Activated CD4-positive, CD25-positive, alpha-beta regulatory T cell treated with anti-CD3 and anti-CD28 coated beads, Interleukin-2, amount 50 U/mL, for 24 hours (primary cell): ENCODE measurements at regions not wholly inside any gene's neighbourhood (a gene's known extent, or its start where the extent isn't known, plus 50 kb on each side); places are given as distances from the start of the nearest gene placed in this dataset.
"Not testable (repeated sequence)": the region's sequence is repeated elsewhere in the genome, so short reads cannot be mapped to it uniquely, and the experiment has no call there.

Experiments
- ATAC-seq, 2 donors: fragments of 150-1000 bp; cut with Tn5 transposase; one replicate each; pipeline ENCODE4 v1.10.0; 2021; ENCODE audit warnings: mild to moderate bottlenecking in 1 of 2, moderate library complexity in 1 of 2

DNA sequence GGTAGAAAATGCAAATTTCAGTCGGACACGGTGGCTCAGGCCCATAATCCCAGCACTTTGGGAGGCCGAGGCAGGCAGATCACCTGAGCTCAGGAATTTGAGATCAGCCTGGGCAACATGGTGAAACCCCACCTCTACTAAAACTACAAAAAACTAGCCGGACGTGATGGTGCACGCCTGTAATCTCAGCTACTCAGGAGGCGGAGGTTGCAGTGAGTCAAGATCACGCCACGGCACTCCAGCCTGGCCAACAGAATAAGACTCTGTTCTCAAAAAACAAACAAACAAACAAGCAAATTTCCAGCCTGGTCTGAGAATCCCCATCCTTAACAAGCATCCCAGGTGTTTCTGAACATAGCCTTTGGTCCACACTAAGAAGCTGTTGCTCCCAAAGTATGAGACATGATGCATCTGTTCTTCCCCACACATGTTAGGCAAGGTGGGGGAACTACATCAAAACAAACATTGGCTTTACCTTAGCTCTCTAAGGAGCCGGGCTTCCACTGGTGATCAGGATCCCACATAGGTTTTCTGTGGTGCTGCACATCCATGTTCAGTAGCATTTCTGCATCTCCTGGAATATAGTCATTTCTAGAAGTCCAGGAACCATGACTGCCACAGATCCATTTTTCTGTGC, 92.5 kb upstream of the DMRT1 start:
- no peak for ATAC-seq

DNA sequence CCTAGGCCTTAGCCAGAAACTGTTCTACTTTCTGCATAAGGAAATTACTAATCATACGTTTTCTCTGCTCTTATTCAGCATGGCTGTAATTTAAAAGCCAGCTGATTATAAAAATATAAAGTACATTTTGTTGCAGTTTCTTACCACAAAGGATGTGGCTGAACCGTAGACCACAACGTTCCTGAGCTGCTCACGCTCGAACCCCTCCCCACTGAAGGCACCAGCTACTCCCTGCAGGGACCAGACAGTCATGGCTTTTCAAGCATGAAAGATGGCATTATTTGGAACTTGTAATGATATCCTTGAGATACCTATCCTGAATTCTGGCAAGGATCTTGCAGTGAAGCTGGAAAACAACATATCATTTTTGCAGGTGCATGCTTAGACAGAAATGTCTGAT, 91.8 kb upstream of the DMRT1 start:
- ATAC-seq, result peak in 1 of 2 donors; percentile 38

DNA sequence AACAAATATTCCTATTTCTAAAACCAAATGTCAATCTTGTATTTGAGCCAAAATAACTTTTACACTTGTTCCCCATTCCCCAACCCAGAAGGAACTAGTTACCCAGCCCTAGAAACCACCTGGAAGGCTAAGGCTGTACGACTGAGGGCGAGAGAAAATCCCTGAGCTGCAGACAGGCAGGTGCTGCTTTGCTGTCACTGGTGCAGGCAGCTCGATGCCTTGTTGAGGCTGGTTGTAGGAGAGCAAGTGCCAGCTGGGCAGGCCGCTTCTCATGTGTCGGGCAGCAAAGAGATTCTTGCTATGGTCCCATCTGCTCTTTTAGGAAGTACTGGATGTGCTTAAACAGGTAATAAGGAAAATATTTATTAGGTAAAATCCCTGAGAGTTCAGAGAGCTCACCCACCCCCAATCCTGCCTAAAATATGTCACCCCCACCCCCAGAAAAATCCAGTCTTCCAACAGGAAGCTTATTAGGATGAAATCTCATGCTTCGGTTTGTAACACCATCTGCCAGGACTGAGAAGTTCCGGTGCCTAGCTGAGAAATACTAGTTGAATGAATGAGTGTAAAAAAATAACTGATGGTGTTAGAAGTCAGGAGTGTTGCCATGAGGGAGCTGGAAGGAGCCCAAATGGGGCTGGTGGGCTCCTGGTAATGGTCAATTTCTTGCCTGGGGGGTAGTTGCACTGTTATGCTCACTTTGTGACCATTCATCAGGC, 91.1 kb upstream of the DMRT1 start:
- ATAC-seq, result no peak

DNA sequence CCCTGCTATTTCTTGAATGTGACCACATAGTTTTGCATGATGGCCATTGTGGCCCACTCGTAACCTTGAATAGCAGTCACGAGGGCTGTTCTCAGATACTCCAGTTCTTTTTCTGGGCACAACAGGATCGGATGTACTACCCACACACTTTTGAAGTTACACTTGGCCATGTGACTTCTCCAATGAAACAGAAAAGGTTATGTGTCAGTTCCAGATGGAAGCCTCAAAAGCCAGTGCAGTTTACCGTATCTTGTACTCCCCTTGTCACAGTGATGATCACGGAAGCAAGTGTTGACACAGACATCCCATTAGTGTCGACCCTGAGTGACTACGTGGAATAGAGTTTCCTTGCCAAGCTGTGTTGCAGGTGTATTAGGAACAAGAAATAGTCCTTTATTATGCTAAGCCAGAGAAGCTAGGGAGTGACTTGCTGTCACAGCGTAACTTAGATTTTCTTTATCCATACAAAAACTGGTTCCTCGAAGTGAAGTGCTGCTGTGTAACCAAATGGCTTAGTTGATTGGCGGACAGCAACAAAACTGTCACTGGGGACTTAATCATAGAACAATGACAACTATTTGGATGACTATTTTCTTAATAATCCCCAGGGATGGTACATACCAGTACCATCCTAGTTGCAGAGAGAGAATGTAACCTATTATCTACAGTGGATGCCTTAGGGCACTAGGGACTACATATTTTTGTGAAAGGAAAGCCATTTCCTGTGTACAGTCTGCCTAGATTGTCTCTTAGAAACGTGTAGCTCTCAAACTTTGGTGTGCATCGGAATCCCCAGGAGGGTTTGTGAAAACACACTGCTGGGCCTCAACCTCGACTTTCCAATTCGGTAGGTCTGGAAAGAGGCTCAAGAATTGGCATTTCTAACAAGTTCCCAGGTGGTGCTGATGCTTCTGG, 90.1 kb upstream of the DMRT1 start:
- peak in 1 of 2 donors; percentile 37 for ATAC-seq

DNA sequence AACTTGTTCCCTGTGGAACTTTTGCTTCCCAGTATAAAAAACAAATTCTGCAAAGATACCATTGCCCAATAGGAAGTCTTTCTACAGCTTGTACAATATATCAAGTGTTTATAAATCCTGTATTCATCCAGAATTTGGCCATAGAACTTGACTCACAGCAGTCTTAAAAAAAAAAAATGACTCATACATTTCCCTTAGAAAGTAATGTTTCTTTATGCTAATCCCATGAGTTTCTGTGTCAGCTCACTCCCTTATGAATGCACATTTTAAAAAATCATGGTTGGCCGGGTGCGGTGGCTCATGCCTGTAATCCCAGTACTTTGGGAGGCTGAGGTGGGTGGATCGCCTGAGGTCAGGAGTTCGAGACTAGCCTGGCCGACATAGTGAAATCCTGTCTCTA, 89.3 kb upstream of the DMRT1 start:
- ATAC-seq, result no peak

DNA sequence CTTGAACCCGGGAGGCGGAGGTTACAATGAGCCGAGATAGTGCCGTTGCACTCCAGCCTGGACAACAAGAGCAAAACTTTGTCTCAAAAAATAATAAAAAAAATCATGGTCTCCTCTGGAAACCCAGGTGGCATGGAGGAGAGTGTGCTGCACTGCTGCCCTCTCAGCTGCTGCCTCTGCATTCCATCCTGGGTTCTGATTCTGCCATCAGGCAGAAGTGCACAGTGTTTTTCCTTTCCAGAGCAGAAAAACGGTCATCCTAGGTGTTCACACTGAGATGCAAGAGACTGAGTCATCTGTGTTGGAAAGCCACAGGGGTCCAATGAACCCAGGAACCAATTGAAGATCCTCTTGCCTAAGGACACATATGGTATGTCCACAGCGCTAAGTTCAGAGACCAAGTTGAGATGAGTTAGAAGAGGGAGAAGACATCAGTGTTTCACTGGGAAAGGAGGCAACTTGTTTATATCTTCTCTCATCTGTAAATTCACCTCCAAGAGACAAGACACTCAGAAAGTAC, 88.8 kb upstream of the DMRT1 start:
- no peak for ATAC-seq

DNA sequence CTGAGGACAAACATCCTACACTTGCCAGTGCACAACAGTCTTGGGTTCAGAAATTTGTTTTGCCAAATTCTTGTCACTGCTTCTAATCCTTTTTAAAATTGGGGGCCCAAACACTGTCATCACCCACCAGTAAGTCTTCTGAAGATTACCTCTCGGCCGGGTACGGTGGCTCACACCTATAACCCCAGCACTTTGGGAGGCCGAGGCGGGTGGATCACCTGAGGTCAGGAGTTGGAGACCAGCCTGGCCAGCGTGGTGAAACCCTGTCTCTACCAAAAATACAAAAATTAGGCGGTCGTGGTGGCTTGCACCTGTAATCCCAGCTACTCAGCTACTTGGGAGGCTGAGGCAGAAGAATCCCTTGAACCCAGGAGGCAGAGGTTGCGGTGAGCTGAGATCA, 87.8 kb upstream of the DMRT1 start:
- not testable (repeated sequence) for ATAC-seq

DNA sequence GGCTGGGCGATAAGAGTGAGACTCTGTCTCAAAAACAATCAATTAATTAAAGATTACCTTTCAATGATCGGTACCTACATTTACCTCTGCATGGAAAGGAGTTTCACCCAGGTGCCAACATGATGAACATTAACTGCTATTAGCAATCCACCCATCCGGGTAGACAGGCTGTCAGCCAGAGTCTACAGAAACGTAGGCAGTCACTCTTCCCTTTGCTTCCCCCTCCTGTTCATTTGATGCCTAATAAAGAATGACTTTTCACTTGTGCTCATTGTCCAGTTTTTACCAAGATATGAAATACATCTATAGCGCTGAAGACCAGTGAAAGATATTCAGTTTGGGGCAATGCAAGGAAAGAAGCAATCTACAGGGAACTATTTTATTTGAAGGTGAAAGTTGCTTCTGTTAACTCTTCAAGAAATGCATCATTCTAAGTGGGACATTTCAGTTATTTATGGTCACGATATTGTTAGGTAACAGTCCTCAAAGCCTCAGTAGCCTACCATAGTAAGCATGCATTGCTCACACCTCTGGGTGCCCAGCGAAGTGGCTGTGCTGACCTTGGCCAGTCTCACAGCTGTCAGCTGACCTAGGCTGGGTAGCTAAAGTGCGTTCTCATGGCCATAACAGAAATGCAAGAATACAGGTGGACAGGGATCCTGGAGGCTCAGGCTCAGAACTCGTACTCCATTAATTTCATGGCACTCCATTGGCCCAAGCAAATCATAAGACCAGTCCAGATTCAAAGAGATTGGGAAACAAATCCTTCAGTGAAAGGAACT, 87.2 kb upstream of the DMRT1 start:
- no peak for ATAC-seq

DNA sequence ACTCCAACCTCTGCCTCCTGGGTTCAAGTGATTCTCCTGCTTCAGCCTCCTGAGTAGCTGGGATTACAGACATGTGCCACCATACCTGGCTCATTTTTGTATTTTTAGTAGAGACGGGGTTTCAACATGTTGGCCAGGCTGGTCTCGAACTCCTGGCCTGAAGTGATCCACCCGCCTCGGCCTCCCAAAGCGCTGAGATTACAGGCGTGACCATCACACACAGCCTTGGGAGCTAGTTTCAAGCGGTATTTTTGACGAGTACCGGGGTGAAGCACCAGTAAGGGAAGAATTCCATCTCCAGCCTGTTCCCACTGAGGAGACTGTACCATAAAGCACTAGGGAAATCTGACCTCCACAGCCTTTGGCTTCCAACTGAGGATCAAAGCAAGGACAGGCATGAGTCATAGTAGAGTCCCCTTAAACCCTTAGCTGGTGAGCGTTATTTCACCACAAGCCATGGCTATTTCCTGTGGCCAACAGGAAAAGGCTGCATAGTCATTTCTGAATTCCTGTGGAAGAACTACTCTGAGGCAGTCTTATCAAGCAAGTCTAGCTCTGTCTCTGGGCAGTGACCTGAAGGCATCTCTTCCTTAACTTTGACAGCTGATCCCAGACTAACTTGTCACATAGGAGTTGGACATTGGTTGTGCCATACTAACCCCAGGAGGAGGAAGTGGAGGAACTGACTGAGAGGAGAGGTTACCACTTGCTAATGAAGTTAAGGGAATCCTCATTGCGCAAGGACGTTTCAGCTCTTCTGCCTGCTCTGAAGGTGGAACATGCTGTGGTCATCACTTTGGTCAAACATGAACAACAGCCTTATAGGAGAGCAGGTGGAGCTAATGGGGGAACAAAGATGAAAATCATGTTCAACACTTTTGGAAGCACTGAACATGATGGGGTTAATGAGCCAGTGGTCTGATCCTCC, 85.8 kb upstream of the DMRT1 start:
- peak in 1 of 2 donors; percentile 13 for ATAC-seq

DNA sequence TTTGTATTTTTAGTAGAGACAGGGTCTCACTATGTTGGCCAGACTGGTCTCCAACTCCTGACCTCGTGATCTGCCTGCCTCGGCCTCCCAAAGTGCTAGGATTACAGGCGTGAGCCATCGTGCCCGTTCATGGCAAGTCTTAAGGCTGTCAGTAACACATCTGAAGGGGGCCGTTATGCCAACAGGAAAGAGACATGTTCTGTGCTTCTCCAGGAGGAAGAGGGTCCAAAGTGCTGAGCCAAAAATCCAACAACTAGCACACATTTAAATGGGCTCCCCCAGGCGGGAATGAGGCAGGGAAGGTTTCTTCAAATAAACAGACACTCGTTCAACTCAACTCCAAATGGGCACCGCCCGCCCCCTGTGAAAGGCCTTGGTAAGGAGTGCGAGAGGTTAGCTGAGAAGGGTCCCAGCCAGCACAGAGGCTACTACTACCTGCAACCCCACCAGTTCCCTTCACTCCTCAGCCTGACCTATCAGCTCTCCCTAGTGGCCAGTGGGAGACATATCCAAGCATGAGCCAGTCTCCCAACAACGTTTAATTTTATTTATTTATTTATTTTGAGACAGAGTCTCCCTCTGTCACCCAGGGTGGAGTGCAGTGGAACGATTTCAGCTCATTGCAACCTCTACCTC, 84.1 kb upstream of the DMRT1 start:
- no peak for ATAC-seq

DNA sequence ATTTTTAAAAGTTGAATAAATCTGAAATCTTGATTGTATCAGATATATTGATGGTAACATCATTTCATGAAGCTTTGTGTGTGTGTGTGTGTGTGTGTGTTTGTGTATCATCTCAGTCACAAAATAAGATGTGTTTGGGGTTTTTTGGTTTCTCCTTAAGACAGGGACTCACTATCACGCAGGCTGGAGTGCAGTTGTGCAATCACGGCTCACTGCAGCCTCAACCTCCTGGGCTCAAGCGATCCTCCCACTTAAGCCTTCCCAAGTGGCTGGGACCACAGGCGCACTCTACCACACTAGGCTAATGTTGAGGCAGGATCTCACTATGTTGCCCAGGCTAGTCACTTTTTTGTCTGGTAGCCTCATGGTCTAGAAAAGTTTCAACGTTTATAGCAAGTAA, 83.4 kb upstream of the DMRT1 start:
- ATAC-seq, result no peak

DNA sequence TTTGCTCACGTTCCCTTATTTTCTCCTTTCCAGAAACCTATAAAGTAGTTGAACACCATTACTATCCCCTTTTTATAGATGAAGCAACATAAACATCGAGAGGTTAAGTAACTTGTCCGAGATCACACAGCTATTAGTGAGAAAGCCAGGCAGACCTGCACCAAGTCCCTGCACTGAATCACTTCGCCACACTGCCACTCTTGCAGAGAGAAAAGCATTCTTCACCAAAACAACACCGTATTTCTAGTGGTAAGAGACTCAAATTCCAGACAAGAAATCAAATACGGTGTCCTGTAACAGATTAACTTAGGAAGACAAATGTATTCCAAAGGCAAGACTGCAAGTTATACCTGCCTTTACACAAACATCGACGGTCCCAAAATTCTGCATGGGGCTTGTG, 82.0 kb upstream of the DMRT1 start:
- no peak for ATAC-seq

DNA sequence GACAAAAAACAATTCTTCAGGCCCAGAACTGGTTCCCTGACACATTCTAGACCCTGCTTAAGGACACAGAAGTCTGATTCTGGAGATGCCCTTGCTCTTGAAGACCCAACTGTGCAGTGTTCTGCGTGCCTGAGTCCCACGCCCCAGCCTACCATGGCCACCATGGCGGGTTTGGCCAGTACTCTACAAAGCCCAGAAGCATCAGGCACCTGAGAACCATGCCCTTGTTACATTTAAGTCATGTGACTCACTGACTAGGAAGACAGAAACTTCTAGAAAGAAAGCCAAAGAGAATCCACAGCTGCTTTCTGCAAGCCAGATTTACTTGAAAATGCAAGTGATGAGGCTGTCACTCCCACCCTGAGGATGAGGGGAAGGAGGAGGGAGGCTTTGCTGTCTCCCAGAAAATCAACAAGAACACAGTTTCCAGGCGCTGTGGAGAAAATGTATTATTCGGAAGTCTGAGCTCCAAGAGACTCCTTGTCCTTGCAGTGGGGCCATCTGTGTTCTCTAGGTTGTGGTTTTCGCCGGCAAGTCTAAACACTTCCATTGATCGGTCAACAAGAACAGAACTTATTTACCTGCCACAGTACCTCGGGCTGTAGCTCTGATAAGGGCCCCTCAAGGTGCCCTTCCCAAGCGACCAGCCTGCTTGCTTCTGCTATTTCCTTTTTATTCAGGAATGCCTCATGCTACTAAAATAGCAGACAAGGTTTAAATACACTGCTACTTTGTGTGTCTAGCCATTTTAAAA, 81.3 kb upstream of the DMRT1 start:
- no peak for ATAC-seq

DNA sequence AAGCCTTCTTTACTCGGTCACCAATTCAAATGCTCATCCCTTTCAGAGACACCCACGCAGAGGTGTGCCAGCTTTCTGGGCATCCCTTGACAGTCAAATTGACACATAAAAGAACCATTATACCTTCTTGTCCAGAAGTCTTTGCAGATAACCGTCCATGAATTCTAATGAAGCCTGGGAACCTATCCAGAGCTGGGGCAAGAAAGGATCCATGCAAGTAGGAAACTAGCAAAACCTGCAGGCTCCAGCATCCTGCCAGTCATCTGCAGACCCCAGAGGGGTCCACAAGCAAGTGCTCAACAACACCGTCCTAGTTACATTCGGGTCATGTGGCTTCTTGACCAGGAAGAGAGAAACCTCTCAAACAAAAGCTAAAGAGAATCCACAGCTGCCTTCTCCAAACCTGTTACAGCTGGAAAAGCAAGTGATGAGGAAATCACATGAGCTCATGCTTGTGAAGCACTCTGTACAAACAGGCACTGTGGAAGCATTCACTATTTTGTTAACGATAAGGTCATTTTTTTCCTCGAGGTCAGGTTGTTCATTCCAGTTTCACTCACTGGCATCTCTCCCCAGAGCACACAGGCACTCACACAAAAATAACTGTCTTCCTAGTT, 80.2 kb upstream of the DMRT1 start:
- ATAC-seq, result no peak

DNA sequence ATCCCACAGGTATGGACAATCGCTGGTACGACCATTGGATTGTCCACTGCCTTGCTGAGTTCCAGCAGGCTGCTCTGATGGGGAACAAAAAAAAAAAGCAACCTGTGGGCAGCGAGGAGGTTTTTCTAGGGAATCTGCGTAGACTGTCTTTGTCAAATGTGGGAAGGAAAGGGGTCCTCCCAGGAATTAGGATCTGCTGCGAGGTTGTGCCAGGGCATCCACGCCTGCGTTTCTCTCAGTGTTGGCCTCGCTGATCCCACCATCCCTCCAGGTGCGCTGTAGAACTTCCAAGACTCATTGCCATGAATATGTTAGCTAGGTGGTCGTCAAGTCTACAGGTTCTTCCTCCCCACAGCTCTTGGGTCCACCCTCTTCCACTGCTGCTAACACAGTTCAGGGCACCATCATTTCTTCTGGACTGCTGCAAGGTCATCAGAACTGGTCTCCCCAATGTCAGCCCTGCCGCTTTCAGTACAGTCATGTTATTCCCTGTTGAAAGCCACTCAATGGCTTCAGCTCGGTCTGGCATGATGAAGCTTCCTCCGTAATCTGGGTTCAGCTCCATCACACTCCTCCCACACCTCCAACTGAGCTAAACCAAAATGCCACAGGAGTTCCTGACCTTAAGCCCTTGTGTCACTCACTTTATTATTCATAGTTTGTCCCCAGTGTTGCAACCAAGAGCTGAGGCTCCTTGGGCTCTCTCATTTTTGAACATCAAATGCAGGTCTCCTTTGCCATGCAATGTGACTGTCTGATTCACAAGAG, 79.5 kb upstream of the DMRT1 start:
- ATAC-seq, result no peak

DNA sequence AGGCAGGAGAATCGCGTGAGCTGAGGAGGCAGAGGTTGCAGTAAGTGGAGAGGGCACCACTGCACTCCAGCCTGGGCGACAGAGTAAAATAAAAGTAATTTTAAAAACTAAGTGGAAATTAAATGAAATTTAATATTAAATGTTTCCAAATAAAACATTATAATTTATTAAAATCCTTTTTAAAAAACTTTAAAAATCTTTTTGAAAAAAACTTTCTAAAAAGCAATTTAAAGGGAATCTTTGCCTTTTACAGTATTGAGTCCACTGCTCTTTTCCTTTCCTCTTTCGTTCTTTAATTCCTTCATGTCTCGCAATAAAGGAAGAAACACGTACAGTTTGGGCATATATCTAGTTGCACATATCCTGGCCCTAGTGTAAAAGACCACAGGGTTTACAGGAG, 77.8 kb upstream of the DMRT1 start:
- no peak for ATAC-seq

DNA sequence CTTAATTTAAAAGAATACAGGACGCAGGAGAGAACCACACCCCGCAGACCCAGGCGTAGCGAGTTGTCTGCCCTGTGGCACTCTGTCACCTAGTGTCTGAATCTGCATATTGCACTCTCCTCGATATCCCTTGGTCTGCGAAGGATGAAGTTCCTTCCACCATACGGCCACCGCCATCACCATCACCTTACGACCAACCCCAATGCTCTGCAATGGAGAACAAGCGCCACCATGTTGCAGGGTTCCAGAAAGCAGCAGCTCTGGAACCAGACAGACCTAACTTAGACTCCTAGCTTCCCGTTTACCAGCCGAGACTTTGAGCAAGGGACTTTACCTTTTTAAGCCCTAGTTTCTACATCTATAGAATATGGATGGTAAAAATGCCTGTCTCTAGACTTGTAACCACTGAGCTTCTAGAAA, 77.4 kb upstream of the DMRT1 start:
- peak; percentile 28 to 73 for ATAC-seq

DNA sequence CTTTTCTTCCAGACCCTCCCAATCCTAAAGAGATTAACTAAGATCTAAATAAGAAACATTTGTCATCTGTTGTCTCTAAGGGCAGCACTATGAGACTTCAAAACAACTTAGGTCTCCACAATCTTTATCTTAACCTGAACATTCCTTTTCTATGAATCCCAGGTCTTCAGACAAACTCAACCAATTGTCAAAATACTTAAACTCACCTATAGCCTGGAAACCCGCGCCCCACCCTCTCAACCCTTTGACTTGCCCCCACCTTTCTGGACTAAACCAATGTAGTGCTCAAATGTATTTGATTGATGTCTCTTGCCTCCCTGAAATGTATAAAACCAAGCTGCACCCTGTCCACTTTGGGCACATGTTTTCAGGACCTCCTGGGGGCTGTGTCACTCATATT, 76.5 kb upstream of the DMRT1 start:
- ATAC-seq, result no peak

DNA sequence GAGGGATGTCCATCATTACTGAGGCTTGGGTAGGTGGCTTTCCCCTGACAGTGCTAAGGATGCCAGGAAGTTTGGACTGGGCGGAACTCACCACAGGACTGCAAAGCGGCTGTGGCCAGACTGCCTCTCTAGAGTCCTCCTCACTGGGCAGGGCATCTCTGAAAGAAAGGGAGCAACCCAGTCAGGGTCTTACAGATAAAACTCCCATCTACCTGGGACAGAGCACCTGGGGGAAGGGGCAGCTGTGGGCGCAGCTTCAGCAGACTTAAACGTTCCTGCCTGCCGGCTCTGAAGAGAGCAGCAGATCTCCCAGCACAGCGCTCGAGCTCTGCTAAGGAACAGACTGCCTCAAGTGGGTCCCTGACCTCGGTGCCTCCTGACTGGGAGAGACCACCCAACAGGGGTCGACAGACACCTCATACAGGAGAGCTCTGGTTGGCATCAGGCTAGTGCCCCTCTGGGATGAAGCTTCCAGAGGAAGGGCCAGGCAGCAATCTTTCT, 74.4 kb upstream of the DMRT1 start:
- not testable (repeated sequence) for ATAC-seq
